ENCODE measurements at regions not wholly inside any gene's neighbourhood (a gene's known extent, or its start where the extent isn't known, plus 50 kb on each side); places are given as distances from the start of the nearest gene placed in this dataset.
A peak's percentile ranks its signal among the peaks of the same experiment; 100 is the strongest.

DNA sequence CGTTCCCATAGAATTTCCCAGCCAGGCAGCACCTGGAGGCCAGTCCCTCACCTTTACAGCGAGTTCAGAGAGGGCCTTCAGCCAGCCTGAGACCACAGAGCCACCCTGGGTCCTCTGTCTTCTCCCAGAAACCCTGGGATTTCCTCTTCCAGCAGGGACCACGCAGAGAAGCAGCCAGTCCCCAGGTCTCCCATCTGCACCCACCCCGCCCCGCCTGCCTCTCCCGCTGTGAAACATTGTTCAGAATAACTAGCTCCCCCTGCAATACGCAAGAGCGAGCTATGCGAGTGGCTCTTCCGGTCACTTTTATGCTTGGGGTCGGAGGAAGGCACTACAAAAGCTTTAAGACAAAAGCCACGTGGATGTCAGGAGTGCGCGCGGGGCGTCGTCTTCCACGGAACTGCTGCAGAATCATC is 77.8 kb downstream of the SERPINA3 start:
- no peaks in the 10 kb centered on the region for H3K27me3 Mint-ChIP-seq (ENCODE audit: insufficient read depth, unreplicated experiment)
- BruUV-seq (replicated peaks), result no TSS peak
- ChIA-PET POLR2A (no interaction called here), CTCF (interaction anchor here (0.6 to 4.5 kb wide), 29 partner anchors 8 to 1304 kb away, joined by 3 to 40 read pairs (median 3); no protein-coding TSS in a partner anchor)
- no peak for DNase-seq (ENCODE audit: unreplicated experiment)
- no peak overlapping the region for H3K4me3 Mint-ChIP-seq (ENCODE audit: unreplicated experiment)
- H3K9me3 Mint-ChIP-seq (ENCODE audit: unreplicated experiment), result no peaks in the 10 kb centered on the region
- H3K4me1 Mint-ChIP-seq (ENCODE audit: insufficient read depth, unreplicated experiment), result no peaks in the 10 kb centered on the region
- no peaks in the 10 kb centered on the region for H3K36me3 Mint-ChIP-seq (ENCODE audit: insufficient read depth, unreplicated experiment)
- no peak for TF ChIP-seq CTCF (IDR thresholded peaks at IDR 0.05; ENCODE audit: unreplicated experiment)
- H3K27ac Mint-ChIP-seq (ENCODE audit: low read depth, unreplicated experiment), result no peak overlapping the region
- intact Hi-C loops (cut with micrococcal nuclease), result loop anchor here (1.0 to 10.0 kb wide), 4 partner anchors 59 to 742 kb away; no protein-coding TSS in a partner anchor

DNA sequence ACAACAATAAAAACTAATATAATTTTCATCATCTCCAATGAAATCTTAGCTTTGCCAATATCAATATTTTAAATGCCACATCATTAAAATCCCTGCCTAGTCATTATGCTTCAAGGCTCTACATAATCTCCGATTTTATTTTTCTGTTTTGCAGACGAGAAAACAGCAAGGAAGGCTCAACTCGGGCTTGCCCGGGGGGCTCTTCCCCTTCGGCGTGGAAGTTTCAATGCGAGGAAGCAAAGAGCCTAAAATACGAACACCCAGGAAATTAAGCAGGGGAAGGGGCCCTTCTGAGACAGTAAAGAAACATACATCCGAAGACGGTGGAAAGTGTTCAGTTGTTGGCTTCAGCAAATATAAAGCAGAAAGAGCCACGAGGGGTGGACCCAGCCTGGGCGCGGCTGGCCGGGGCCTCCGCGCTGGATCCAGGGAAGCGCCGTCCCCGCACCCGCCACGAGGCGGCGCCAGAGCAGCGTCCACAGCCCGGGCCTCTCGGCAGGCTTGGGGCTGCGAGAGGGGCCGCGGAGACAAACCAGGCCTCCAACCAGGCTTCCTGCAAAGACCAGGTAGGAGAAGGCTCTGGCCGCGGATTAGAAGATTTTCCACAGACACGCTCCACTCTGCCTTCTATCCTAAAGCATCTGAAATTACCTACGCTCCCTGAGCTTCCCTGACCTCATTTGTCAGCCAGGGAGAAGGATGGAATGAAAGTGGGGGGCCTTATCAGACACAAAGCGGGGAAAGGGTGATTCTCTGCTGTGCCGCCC is 77.2 kb downstream of the SERPINA3 start:
- H3K4me3 Mint-ChIP-seq (ENCODE audit: unreplicated experiment), result no peak overlapping the region
- BruUV-seq (replicated peaks), result no TSS peak

DNA sequence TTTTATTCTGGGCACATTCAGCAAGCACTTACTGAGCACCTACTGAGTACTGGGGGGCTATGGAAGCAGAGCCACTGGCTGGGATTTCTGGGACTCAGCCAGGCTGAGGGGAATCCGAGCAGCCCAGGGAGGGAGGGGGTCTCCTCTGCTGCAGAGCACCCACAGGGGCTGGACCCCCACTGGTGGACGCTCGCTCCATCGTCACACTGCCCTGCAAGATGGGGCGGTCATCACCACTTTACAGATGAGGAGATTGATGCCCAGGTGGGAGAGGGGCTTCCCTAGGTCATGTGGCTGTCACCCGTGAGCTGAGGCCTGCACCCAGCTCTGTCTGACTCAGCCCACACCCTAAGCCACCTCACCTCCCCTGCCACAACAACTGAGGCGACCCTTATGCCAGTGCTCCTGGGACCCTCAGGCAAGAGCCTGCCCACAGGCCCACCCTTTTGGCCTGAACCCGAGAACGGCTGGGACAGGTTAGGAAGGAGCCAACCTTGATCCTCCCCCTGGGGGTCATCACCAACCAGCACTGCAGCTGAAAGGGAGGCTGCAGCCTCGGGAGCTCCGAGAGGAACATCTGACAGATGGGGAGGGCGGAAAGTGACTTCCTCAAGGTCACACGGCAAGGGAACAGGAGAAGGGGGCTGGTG is 74.4 kb downstream of the SERPINA3 start:
- ChIA-PET CTCF (interaction anchor here (0.6 to 1.2 kb wide), 6 partner anchors 286 to 746 kb away, joined by 3 to 6 read pairs (median 3); no protein-coding TSS in a partner anchor), POLR2A (interaction anchor here (0.6 to 0.7 kb wide), 2 partner anchors 221 to 630 kb away, joined by 3 read pairs; no protein-coding TSS in a partner anchor)
- no peaks in the 10 kb centered on the region for H3K4me1 Mint-ChIP-seq (ENCODE audit: insufficient read depth, unreplicated experiment)
- TF ChIP-seq CTCF (IDR thresholded peaks at IDR 0.05; ENCODE audit: unreplicated experiment), result no peak
- intact Hi-C loops (cut with micrococcal nuclease), result loop anchor here (10.0 kb wide), 1 partner anchor 552 kb away; no protein-coding TSS in a partner anchor
- H3K36me3 Mint-ChIP-seq (ENCODE audit: insufficient read depth, unreplicated experiment), result peaks cover 1% of the 10 kb centered on the region
- no peak for DNase-seq (ENCODE audit: unreplicated experiment)
- H3K27me3 Mint-ChIP-seq (ENCODE audit: insufficient read depth, unreplicated experiment), result no peaks in the 10 kb centered on the region
- no peak overlapping the region for H3K4me3 Mint-ChIP-seq (ENCODE audit: unreplicated experiment)
- no TSS peak for BruUV-seq (replicated peaks)
- H3K9me3 Mint-ChIP-seq (ENCODE audit: unreplicated experiment), result no peaks in the 10 kb centered on the region
- no peak overlapping the region for H3K27ac Mint-ChIP-seq (ENCODE audit: low read depth, unreplicated experiment)

More for the DNA sequence above, 77.2 kb downstream of the SERPINA3 start:
- H3K27ac Mint-ChIP-seq (ENCODE audit: low read depth, unreplicated experiment), result no peak overlapping the region
- ChIA-PET CTCF (interaction anchor here (0.6 to 4.5 kb wide), 33 partner anchors 9 to 1305 kb away, joined by 3 to 40 read pairs (median 4); no protein-coding TSS in a partner anchor), POLR2A (interaction anchor here (1.4 kb wide), 1 partner anchor 412 kb away, joined by 6 read pairs; no protein-coding TSS in a partner anchor)
- peak; percentile 96 for TF ChIP-seq CTCF (IDR thresholded peaks at IDR 0.05; ENCODE audit: unreplicated experiment)
- H3K36me3 Mint-ChIP-seq (ENCODE audit: insufficient read depth, unreplicated experiment), result no peaks in the 10 kb centered on the region
- H3K27me3 Mint-ChIP-seq (ENCODE audit: insufficient read depth, unreplicated experiment), result no peaks in the 10 kb centered on the region
- intact Hi-C loops (cut with micrococcal nuclease), result loop anchor here (1.0 to 10.0 kb wide), 4 partner anchors 59 to 743 kb away; no protein-coding TSS in a partner anchor
- peak; percentile 50 for DNase-seq (ENCODE audit: unreplicated experiment)
- no peaks in the 10 kb centered on the region for H3K9me3 Mint-ChIP-seq (ENCODE audit: unreplicated experiment)
- no peaks in the 10 kb centered on the region for H3K4me1 Mint-ChIP-seq (ENCODE audit: insufficient read depth, unreplicated experiment)

All from MCF 10A (cell line).